ENCODE measurements at regions not wholly inside any gene's neighbourhood (a gene's known extent, or its start where the extent isn't known, plus 50 kb on each side); places are given as distances from the start of the nearest gene placed in this dataset.

DNA sequence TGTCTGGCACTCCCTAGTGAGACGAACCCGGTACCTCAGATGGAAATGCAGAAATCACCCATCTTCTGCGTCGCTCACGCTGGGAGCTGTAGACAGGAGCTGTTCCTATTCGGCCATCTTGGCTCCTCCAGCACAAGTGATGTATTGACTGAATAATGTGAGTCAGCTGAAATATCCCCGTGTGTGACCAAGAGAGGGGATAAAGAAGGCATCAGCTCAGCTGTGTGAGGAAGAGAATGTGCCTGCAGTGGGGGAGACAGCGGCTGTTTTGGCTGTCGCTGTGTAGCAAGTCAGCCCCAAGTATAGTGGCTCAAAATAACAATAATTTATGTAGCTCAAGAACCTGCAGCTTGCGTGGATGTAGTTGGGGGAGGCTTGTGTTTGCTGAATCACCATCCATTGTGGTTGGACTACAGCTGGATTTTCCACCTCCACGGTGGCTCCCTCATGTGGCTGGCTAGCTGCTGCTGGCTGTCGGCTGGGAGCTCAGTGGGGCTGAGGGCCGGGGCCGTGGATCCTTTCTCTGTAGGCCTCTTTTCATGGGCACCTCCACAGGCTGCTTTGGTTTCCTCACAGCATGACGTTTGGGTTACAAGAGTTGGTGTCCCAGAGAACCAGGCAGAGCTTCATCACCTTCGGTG lies 434.5 kb downstream of the CCSER2 start:
- TF ChIP-seq, protein P1, sequence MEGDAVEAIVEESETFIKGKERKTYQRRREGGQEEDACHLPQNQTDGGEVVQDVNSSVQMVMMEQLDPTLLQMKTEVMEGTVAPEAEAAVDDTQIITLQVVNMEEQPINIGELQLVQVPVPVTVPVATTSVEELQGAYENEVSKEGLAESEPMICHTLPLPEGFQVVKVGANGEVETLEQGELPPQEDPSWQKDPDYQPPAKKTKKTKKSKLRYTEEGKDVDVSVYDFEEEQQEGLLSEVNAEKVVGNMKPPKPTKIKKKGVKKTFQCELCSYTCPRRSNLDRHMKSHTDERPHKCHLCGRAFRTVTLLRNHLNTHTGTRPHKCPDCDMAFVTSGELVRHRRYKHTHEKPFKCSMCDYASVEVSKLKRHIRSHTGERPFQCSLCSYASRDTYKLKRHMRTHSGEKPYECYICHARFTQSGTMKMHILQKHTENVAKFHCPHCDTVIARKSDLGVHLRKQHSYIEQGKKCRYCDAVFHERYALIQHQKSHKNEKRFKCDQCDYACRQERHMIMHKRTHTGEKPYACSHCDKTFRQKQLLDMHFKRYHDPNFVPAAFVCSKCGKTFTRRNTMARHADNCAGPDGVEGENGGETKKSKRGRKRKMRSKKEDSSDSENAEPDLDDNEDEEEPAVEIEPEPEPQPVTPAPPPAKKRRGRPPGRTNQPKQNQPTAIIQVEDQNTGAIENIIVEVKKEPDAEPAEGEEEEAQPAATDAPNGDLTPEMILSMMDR (IDR thresholded peaks at IDR 0.05) = no peak
- no peak for DNase-seq (ENCODE audit: low spot score)
- ATAC-seq (ENCODE audit: low FRiP score) = no peak

DNA sequence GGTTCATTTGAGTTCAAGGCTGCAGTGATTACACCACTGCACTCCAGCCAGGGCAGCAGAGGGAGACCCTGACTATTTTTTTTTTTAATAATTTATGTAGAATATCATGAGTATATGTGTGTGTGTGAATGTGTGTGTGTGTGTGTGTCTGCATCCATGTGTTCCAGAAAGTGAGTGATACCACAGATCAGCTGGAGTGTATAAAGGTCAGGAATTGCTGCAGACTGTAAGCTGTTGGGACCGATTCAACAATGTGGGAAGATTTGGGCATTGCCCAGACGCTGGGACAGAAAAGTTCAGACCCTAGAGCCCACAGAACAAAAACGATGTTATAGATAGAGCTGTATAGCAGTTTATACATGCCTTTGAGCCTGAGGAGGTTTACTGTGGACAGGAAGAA lies 435.6 kb downstream of the CCSER2 start:
- no peak for ATAC-seq (ENCODE audit: low FRiP score)
- TF ChIP-seq, protein P1 (IDR thresholded peaks at IDR 0.05) = no peak
- DNase-seq (ENCODE audit: low spot score) = no peak

DNA sequence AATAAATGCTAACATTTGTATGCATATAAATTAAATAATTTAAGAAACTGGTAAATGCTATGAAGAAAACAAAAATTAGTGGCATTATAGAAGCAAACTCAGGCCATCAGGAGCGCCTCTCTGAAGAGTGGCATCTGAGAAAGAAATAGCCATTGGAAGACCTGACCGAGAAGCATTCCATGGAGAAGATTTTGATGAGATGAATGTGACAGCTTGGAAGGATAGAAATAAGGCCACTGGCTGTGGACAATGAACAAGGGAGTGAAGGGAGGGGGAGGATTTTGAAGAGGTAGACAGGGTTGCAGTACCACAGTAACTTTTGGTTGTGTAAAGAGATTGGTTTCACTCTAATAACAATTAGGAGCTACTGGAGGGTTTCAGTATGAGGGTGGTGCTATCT lies 436.7 kb downstream of the CCSER2 start:
- ATAC-seq (ENCODE audit: low FRiP score) (no peak), DNase-seq (ENCODE audit: low spot score) (no peak)

DNA sequence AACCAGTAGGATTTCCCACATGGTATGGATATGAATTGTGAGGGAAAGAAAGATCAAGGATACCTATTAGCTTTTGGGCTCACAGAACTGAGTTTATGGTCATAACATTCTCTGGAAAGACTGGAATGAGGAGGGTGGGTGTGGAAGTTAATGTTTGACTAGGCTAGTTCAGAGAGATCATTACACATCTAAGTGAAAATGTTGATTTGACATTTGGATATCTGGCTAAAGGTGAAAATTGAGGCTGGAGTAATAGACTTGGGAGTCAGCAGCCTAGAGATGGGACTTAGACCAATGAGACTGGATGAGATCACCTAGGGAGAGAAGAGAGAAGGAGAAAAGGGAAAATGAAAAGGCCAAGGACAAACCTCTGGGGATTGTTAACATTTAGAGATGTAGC lies 437.3 kb downstream of the CCSER2 start:
- TF ChIP-seq, protein P1 (IDR thresholded peaks at IDR 0.05) = no peak
- ATAC-seq (ENCODE audit: low FRiP score) (no peak), DNase-seq (ENCODE audit: low spot score) (no peak)

More for the DNA sequence above, 436.7 kb downstream of the CCSER2 start:
- TF ChIP-seq, protein P1 (IDR thresholded peaks at IDR 0.05) = no peak

DNA sequence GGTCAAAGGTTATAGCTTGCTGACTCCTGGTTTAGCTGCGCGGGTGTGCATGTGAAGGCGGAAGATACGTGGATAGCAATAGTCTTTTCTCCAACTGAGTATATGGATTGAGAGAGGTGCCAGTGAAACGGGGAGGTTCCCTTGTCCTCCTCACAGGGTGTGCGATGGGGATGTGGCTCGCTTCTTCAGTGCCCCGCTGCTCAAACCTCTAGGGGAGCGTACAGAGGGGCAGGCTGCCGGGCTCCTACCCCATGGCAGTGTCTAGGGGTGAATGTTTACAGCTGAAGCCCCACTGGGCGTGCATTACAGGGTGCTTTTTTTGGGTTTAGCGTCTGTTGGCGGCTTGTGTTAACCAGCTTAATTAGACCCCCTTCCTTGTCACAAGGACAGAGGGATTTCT lies 438.5 kb downstream of the CCSER2 start:
- DNase-seq (ENCODE audit: low spot score) (no peak), ATAC-seq (ENCODE audit: low FRiP score) (no peak)

DNA sequence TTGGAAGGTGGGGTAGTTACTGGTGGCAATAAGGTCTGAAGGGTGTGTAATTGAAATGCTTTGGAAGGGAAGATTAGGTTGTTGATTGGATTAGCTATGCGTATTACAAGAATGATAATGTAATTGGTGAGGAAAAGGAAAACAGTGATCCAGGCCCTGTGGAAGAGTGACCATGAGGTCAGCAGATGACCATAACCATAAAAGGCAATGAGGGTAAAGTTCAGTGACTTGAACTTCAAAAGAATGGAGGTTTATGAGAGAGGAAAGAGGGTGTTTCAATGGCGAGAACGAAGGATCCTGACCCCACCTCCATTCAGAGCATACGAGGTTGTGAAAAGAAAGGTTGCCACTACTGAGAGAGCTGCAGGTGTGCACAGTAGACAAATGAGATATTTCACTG lies 439.7 kb downstream of the CCSER2 start:
- ATAC-seq (ENCODE audit: low FRiP score) (no peak), DNase-seq (ENCODE audit: low spot score) (no peak)
- TF ChIP-seq, protein P1 (IDR thresholded peaks at IDR 0.05) = no peak

More for the DNA sequence above, 438.5 kb downstream of the CCSER2 start:
- TF ChIP-seq, protein P1 (IDR thresholded peaks at IDR 0.05) = no peak

DNA sequence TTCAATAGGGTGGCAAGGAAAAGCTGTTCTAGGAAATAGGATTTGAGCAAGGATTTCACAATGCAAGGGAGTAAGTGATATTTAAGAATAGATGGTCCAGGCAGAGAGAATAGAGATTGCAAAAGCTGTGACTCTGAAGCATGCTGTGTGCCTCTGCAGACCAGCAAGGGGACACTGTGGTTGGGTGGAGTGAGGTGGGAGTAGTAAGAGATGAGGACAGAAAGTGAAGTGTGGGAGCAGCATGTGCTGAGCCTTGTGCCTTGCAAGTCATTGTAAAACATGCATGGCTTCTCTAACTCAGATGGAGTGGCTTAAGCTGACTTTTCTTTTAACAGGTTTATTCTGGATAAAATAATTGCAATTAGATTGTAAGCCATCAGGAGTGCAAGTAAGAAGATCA lies 442.4 kb downstream of the CCSER2 start:
- DNase-seq (ENCODE audit: low spot score) (no peak), ATAC-seq (ENCODE audit: low FRiP score) (no peak)
- TF ChIP-seq, protein P1 (IDR thresholded peaks at IDR 0.05) = no peak
